Gastroesophageal sphincter (tissue), 3 donors: ENCODE measurements at regions not wholly inside any gene's neighbourhood (a gene's known extent, or its start where the extent isn't known, plus 50 kb on each side); places are given as distances from the start of the nearest gene placed in this dataset.

ENCODE experiments used
- EP300 ChIP-seq: sonication (generic); formaldehyde crosslinking; IDR thresholded peaks from one replicate; pipeline ENCODE4 v1.6.1; 2017; ENCODE audit warnings: antibody characterized with exemption, mild to moderate bottlenecking
- POLR2A ChIP-seq, 2 donors: fragments of 450-650 bp; IDR thresholded peaks; one replicate each; pipeline ENCODE4 v1.6.1; 2017; ENCODE audit warnings: antibody characterized with exemption in 2 of 2, mild to moderate bottlenecking in 2 of 2, moderate library complexity in 1 of 2
- POLR2AphosphoS5 ChIP-seq: sonication (generic); formaldehyde crosslinking; IDR thresholded peaks from one replicate; pipeline ENCODE4 v1.6.1; 2017; ENCODE audit warnings: antibody characterized with exemption
- TF ChIP-seq, protein P1 (sequence below), 4 experiments: fragments of 200-600 bp in 2 of 4; fragments of 450-650 bp in 2 of 4; sonication (generic) in 1 of 4; IDR thresholded peaks; one replicate each; pipeline ENCODE4 v1.5.1; 2017 to 2019; ENCODE audit warnings: antibody characterized with exemption in 4 of 4, mild to moderate bottlenecking in 2 of 4, moderate library complexity in 2 of 4

DNA sequence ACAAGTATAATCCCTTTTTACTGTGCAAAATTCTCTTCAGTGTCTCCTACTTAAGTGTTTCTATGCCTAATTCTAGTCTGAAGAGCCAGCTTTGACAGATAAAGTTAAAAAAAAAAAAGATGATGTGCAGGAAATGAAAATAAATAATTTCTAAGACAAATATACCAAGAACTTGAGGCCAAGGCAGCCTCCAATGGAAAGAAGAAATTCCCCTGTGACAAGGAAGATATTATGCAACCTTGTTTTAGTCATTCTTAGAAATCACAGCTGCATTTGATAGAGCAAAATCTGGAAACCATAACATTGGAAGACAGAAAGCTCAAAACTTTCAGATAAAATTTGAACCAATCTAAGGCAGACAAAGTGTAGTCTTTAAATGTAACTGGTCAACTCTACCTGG, 375.9 kb upstream of the TLE4 start:
- TF ChIP-seq POLR2AphosphoS5, result peak; percentile 23
- TF ChIP-seq, protein P1, sequence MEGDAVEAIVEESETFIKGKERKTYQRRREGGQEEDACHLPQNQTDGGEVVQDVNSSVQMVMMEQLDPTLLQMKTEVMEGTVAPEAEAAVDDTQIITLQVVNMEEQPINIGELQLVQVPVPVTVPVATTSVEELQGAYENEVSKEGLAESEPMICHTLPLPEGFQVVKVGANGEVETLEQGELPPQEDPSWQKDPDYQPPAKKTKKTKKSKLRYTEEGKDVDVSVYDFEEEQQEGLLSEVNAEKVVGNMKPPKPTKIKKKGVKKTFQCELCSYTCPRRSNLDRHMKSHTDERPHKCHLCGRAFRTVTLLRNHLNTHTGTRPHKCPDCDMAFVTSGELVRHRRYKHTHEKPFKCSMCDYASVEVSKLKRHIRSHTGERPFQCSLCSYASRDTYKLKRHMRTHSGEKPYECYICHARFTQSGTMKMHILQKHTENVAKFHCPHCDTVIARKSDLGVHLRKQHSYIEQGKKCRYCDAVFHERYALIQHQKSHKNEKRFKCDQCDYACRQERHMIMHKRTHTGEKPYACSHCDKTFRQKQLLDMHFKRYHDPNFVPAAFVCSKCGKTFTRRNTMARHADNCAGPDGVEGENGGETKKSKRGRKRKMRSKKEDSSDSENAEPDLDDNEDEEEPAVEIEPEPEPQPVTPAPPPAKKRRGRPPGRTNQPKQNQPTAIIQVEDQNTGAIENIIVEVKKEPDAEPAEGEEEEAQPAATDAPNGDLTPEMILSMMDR (IDR thresholded peaks at IDR 0.05), result no peak
- no peak for TF ChIP-seq POLR2A (IDR thresholded peaks at IDR 0.05)
- TF ChIP-seq EP300, result no peak
